ENCODE measurements at regions not wholly inside any gene's neighbourhood (a gene's known extent, or its start where the extent isn't known, plus 50 kb on each side); places are given as distances from the start of the nearest gene placed in this dataset.

- TF ChIP-seq CTCF (IDR thresholded peaks at IDR 0.05) (no peak), ZFX (IDR thresholded peaks at IDR 0.05; ENCODE audit: borderline replicate concordance) (no peak)
Observed at GRCh38 chr6:65771946-65772345, 64.9 kb upstream of the EYS start.
